Choroid plexus epithelial cell (primary cell): ENCODE measurements at regions not wholly inside any gene's neighbourhood (a gene's known extent, or its start where the extent isn't known, plus 50 kb on each side); places are given as distances from the start of the nearest gene placed in this dataset.

Experiments
- DNase-seq: peaks from one replicate; pipeline ENCODE4 v3.0.0-alpha.2; 2010; ENCODE audit warnings: low read depth
- H3K4me3 ChIP-seq: 2 replicates; pipeline ENCODE4 v1.5.1; 2011; ENCODE audit warnings: low read depth, mild to moderate bottlenecking, control low read depth, low read length, moderate library complexity
- CTCF ChIP-seq: conservative IDR thresholded peaks from 2 replicates; pipeline ENCODE4 v1.5.1; 2011; ENCODE audit warnings: low read depth, mild to moderate bottlenecking, control low read depth, inconsistent platforms, low read length, moderate library complexity

- DNase-seq = no peak
- no peak for TF ChIP-seq CTCF
- H3K4me3 ChIP-seq = no peak overlapping the region
These were observed 465.5 kb downstream of the CDH2 start for GRCh38 chr18:27711382-27711781.

GRCh38 chr18:27709344-27709743 is 467.6 kb downstream of the CDH2 start:
- no peak for TF ChIP-seq CTCF
- H3K4me3 ChIP-seq = no peak overlapping the region
- no peak for DNase-seq

- DNase-seq = peak; percentile 12
- no peak overlapping the region for H3K4me3 ChIP-seq
- TF ChIP-seq CTCF = no peak
These were observed 469.7 kb downstream of the CDH2 start for GRCh38 chr18:27707201-27707600.

DNA sequence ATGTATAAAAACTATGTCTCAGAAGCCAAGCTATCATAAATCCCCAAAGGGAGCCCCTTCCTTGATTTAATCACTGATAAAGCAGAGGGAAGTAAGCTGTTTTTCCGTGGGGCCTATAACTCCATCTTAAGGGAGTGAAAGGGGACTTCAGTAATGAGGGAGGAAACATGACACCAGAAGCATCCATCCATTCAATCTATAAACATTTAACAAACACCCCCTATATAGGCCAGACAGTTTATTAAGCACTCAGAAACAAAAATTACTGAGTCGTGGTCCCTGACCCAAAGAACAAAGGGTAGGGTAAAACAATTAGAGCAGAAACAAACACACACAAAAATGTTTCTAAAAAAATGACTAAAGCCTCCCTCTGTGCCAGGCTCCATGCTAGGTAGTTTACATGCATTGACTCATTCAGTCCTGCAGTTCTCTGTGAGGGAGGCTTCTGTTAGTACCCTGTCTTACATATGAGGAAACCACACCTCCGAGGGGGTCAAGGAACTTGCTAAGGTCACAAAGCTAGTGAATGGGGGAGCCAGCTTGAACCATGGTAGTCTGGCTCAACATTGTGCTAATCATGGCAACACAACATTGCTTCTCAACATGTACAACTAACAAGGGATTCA is 472.1 kb downstream of the CDH2 start:
- DNase-seq = peak; percentile 3
- TF ChIP-seq CTCF = no peak
- no peak overlapping the region for H3K4me3 ChIP-seq

- no peak overlapping the region for H3K4me3 ChIP-seq
- no peak for DNase-seq
- TF ChIP-seq CTCF = no peak
These were observed 477.8 kb downstream of the CDH2 start for GRCh38 chr18:27699137-27699536.

- no peak for DNase-seq
These were observed 480.8 kb downstream of the CDH2 start for GRCh38 chr18:27696148-27696547.

More at GRCh38 chr18:27696148-27696547, 480.8 kb downstream of the CDH2 start:
- H3K4me3 ChIP-seq = no peak overlapping the region
- no peak for TF ChIP-seq CTCF
